ENCODE measurements at regions not wholly inside any gene's neighbourhood (a gene's known extent, or its start where the extent isn't known, plus 50 kb on each side); places are given as distances from the start of the nearest gene placed in this dataset.

- TF ChIP-seq, protein P1, sequence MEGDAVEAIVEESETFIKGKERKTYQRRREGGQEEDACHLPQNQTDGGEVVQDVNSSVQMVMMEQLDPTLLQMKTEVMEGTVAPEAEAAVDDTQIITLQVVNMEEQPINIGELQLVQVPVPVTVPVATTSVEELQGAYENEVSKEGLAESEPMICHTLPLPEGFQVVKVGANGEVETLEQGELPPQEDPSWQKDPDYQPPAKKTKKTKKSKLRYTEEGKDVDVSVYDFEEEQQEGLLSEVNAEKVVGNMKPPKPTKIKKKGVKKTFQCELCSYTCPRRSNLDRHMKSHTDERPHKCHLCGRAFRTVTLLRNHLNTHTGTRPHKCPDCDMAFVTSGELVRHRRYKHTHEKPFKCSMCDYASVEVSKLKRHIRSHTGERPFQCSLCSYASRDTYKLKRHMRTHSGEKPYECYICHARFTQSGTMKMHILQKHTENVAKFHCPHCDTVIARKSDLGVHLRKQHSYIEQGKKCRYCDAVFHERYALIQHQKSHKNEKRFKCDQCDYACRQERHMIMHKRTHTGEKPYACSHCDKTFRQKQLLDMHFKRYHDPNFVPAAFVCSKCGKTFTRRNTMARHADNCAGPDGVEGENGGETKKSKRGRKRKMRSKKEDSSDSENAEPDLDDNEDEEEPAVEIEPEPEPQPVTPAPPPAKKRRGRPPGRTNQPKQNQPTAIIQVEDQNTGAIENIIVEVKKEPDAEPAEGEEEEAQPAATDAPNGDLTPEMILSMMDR (IDR thresholded peaks at IDR 0.05) = no peak
- TF ChIP-seq POLR2A (IDR thresholded peaks at IDR 0.05) = no peak
Observed at GRCh38 chr7:136168821-136169220, 191.7 kb upstream of the MTPN start.
